BE2C (cell line): ENCODE measurements at regions not wholly inside any gene's neighbourhood (a gene's known extent, or its start where the extent isn't known, plus 50 kb on each side); places are given as distances from the start of the nearest gene placed in this dataset.

Experiments
- DNase-seq: peaks from one replicate; pipeline ENCODE4 v3.0.0-alpha.2; 2020
- H3K27me3 ChIP-seq: fragments of 250-450 bp; sonication (Bioruptor Pico); 2 replicates; pipeline ENCODE4 v1.5.1; 2020; ENCODE audit warnings: mild to moderate bottlenecking
- H3K36me3 ChIP-seq: fragments of 250-450 bp; sonication (Bioruptor Pico); 2 replicates; pipeline ENCODE4 v1.5.1; 2020; ENCODE audit warnings: mild to moderate bottlenecking
- H3K4me1 ChIP-seq: fragments of 250-450 bp; sonication (Bioruptor Pico); 2 replicates; pipeline ENCODE4 v1.5.1; 2020
- H3K4me3 ChIP-seq: 2 replicates; pipeline ENCODE4 v1.5.1; 2011; ENCODE audit warnings: low read depth, low read length
- H3K9me3 ChIP-seq: fragments of 250-450 bp; sonication (Bioruptor Pico); 2 replicates; pipeline ENCODE4 v1.5.1; 2020
- CTCF ChIP-seq: IDR thresholded peaks from 2 replicates; pipeline ENCODE4 v1.5.1; 2012; ENCODE audit warnings: mild to moderate bottlenecking, low read depth, low read length

DNA sequence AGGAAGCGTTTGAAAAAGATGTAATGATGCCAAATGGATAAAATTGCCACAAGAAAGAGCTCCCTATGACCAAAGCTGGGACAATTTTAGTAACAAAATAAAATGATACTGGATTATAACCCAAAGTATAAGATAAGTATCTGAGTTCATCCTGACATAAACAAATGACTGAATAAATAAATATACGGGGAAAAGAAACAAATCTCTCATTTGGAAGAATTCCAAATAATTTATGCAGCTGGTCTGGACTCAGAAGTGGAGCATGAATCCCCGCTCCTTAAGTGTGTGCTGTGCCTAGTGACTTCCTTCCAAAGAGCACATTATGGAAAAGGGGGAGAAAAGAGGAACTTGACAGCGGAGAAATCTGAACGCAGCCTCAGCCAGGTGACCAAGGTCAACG is 186.2 kb downstream of the RAMP3 start:
- no peak for DNase-seq
- TF ChIP-seq CTCF = no peak
- no peak overlapping the region for H3K4me3 ChIP-seq
- H3K36me3 ChIP-seq = no peaks in the 10 kb centered on the region
- peaks cover 18% of the 10 kb centered on the region for H3K4me1 ChIP-seq
- H3K27me3 ChIP-seq = no peaks in the 10 kb centered on the region
- no peaks in the 10 kb centered on the region for H3K9me3 ChIP-seq

DNA sequence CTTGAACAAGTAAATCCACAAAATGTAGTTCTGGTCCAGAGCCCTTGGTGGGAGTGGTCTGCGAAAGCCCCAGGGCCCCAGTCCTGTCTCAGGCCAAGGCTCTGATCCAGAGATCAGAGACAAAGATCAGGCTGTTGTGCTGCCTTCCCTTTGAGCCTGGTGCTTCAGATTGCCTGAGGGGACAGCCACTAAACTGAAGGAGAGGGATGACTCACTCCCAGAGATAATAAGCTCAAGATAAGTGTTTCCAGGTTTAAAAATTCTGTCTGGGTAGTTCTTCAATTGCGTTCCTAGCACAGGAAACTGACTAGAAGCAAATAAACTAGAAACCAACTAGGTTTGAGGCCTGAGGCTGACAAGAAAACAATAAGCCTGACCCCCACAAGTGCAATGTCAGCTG is 190.2 kb downstream of the RAMP3 start:
- Histone ChIP-seq H3K4me1 (peaks cover 23% of the 10 kb centered on the region), H3K36me3 (no peaks in the 10 kb centered on the region), H3K4me3 (peak overlapping the region; percentile 15; the same call in 1 of the 2 replicates), H3K27me3 (no peaks in the 10 kb centered on the region), H3K9me3 (no peaks in the 10 kb centered on the region)
- DNase-seq = peak; percentile 92
- no peak for TF ChIP-seq CTCF

GRCh38 chr7:45349090-45349489 is 191.5 kb downstream of the RAMP3 start:
- Histone ChIP-seq H3K4me3 (no peak overlapping the region), H3K27me3 (no peaks in the 10 kb centered on the region), H3K36me3 (no peaks in the 10 kb centered on the region), H3K9me3 (no peaks in the 10 kb centered on the region), H3K4me1 (peaks cover 23% of the 10 kb centered on the region)
- TF ChIP-seq CTCF = no peak
- DNase-seq = no peak

GRCh38 chr7:45350896-45351295 is 193.3 kb downstream of the RAMP3 start:
- no peak for TF ChIP-seq CTCF
- Histone ChIP-seq H3K36me3 (no peaks in the 10 kb centered on the region), H3K9me3 (no peaks in the 10 kb centered on the region), H3K4me3 (no peak overlapping the region), H3K27me3 (no peaks in the 10 kb centered on the region), H3K4me1 (peaks cover 23% of the 10 kb centered on the region)
- no peak for DNase-seq

GRCh38 chr7:45358287-45358686 is 200.7 kb downstream of the RAMP3 start:
- Histone ChIP-seq H3K27me3 (no peaks in the 10 kb centered on the region), H3K36me3 (no peaks in the 10 kb centered on the region), H3K9me3 (no peaks in the 10 kb centered on the region), H3K4me3 (no peak overlapping the region), H3K4me1 (no peaks in the 10 kb centered on the region; the same call in 1 of the 2 replicates)
- no peak for TF ChIP-seq CTCF
- DNase-seq = no peak

- Histone ChIP-seq H3K36me3 (no peaks in the 10 kb centered on the region), H3K4me3 (no peak overlapping the region), H3K9me3 (no peaks in the 10 kb centered on the region), H3K27me3 (no peaks in the 10 kb centered on the region), H3K4me1 (no peaks in the 10 kb centered on the region; the same call in 1 of the 2 replicates)
- TF ChIP-seq CTCF = no peak
- no peak for DNase-seq
These were observed 201.7 kb downstream of the RAMP3 start for GRCh38 chr7:45359250-45359649.
